Right cardiac atrium (tissue), 5 donors: ENCODE measurements at regions not wholly inside any gene's neighbourhood (a gene's known extent, or its start where the extent isn't known, plus 50 kb on each side); places are given as distances from the start of the nearest gene placed in this dataset.
A peak's percentile ranks its signal among the peaks of the same experiment; 100 is the strongest.
"Not testable (repeated sequence)": the region's sequence is repeated elsewhere in the genome, so short reads cannot be mapped to it uniquely, and the experiment has no call there.

Experiments used
- ATAC-seq, 2 donors: fragments of 200-7000 bp; cut with Tn5 transposase; one replicate each; pipeline versions ENCODE4 v1.8.0 to v1.9.1; 2020; ENCODE audit warnings: moderate library complexity in 2 of 2, mild to moderate bottlenecking in 1 of 2
- DNase-seq, 3 donors: peaks; one replicate each; pipeline ENCODE4 v3.0.0-alpha.2; 2020
- H3K27ac ChIP-seq: one replicate; pipeline ENCODE4 v1.5.1; 2013; ENCODE audit warnings: mild to moderate bottlenecking, low read length, control low read depth, moderate library complexity
- H3K27me3 ChIP-seq: one replicate; pipeline ENCODE4 v1.6.1; 2013; ENCODE audit not compliant: control insufficient read depth, insufficient read depth
- H3K4me1 ChIP-seq: one replicate; pipeline ENCODE4 v1.6.1; 2013; ENCODE audit warnings: low read length; ENCODE audit not compliant: control insufficient read depth, insufficient read depth
- H3K4me3 ChIP-seq: one replicate; pipeline ENCODE4 v1.5.1; 2013; ENCODE audit warnings: low read length, control low read depth
- H3K9me3 ChIP-seq: one replicate; pipeline ENCODE4 v1.6.1; 2013; ENCODE audit warnings: low read length; ENCODE audit not compliant: control insufficient read depth
- WGBS: extraction: QIAGEN DNeasy Blood & Tissue Kit; methylation state at CpG from one replicate; pipeline ENCODE4 v1.1.7; 2013; 5-methylcytosine and 5-hydroxymethylcytosine counted together
- intact Hi-C, 4 donors: fragments of 100-400 bp; cut with DNase I; formaldehyde crosslinking; loops; one replicate each; pipeline versions ENCODE4 v1.11.0 to v1.14.0; 2022 to 2023
- donor health status: healthy with polysubstance abuse.
- donor health status: DM: no; HTN: yes; CAD: no.
- donor health status: DM: no; HTN: no; CAD: no.
- donor health status: DM: no; HTN: yes; CAD: no; lungs with severe emphysema.
- donor health status: DM: yes; HTN: yes; CAD: no.

GRCh38 chr22:49657275-49657973 lies 170.2 kb downstream of the BRD1 start:
- H3K27me3 ChIP-seq = no peaks in the 10 kb centered on the region

DNA sequence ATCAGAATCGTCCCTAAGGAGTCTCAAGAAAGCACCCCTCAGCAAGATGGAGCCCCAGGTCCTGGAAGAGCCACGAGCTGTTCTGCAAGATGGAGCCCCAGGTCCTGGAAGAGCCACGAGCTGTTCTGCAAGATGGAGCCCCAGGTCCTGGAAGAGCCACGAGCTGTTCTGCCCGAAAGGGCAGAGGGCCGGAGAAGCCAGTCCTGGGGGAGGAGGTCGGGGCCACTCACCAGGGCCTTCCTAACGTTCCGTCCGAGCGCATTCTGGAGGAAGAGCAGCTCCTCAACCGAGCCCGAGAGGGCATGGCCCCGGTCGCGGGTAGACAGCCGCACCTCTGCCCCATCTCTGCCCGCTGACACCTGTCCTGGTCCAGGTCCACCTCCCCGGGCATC lies 170.8 kb downstream of the BRD1 start:
- Histone ChIP-seq H3K4me3 (peak overlapping the region; percentile 52), H3K27ac (peak overlapping the region; percentile 55)
- 64% methylated on average over 19 of the region's 19 CpGs for WGBS
- DNase-seq, H3K4me1 ChIP-seq, intact Hi-C loops, H3K9me3 ChIP-seq, H3K27me3 ChIP-seq: not testable (repeated sequence)
- ATAC-seq = peak; percentile 6 to 60

More at GRCh38 chr22:49657275-49657973, 170.2 kb downstream of the BRD1 start:
- no peaks in the 10 kb centered on the region for H3K4me1 ChIP-seq
- ATAC-seq = peak; percentile 75 to 81
- intact Hi-C loops = no loop called here
- DNase-seq = peak; percentile 65 to 83 (median 81)
- peak overlapping the region; percentile 52 for H3K4me3 ChIP-seq
- peak overlapping the region; percentile 55 for H3K27ac ChIP-seq
- 53% methylated on average over 24 of the region's 24 CpGs for WGBS
- no peaks in the 10 kb centered on the region for H3K9me3 ChIP-seq

DNA sequence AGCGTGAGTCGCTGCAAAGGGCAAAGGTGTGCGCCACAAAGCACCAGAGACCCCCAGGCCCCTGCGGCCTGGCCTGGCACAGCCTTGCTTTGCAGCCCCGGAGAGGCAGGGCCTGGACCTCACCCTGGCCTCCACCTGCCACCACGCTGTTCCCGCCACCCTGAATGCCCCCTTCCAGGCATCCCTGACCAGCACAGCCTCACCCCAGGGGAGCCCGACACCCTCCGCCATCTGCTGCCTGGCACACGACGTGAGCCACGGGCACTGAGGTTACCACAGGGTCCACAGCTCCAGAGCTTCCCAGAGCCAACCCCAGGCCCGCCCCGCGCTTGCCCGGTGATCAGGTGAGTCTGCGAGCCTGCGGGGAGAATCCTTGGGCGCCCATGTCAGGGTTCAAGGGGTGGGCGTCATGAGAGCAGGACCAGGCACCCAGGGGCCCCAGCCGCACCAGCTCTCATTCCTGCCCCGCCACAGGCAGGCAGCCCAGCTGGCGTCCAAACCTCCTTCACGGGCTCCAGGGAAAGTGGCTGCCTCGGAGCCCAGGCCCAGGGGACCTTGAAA lies 171.3 kb downstream of the BRD1 start:
- WGBS = 81% methylated on average over 25 of the region's 25 CpGs
- intact Hi-C loops = no loop called here
- DNase-seq (peak in 1 of 3 donors; percentile 38), ATAC-seq (no peak)
- peak overlapping the region; percentile 52 for H3K4me3 ChIP-seq
- no peaks in the 10 kb centered on the region for H3K9me3 ChIP-seq
- no peaks in the 10 kb centered on the region for H3K27me3 ChIP-seq
- no peaks in the 10 kb centered on the region for H3K4me1 ChIP-seq
- H3K27ac ChIP-seq = no peak overlapping the region

- 58% methylated on average over 29 of the region's 29 CpGs for WGBS
- H3K4me3 ChIP-seq = no peak overlapping the region
- H3K4me1 ChIP-seq = no peaks in the 10 kb centered on the region
- ATAC-seq (no peak), DNase-seq (peak in 1 of 3 donors; percentile 22)
- H3K9me3 ChIP-seq = no peaks in the 10 kb centered on the region
- H3K27me3 ChIP-seq = no peaks in the 10 kb centered on the region
- intact Hi-C loops = no loop called here
- H3K27ac ChIP-seq = no peak overlapping the region
Observed at GRCh38 chr22:49655168-49655812, 172.4 kb downstream of the BRD1 start.

DNA sequence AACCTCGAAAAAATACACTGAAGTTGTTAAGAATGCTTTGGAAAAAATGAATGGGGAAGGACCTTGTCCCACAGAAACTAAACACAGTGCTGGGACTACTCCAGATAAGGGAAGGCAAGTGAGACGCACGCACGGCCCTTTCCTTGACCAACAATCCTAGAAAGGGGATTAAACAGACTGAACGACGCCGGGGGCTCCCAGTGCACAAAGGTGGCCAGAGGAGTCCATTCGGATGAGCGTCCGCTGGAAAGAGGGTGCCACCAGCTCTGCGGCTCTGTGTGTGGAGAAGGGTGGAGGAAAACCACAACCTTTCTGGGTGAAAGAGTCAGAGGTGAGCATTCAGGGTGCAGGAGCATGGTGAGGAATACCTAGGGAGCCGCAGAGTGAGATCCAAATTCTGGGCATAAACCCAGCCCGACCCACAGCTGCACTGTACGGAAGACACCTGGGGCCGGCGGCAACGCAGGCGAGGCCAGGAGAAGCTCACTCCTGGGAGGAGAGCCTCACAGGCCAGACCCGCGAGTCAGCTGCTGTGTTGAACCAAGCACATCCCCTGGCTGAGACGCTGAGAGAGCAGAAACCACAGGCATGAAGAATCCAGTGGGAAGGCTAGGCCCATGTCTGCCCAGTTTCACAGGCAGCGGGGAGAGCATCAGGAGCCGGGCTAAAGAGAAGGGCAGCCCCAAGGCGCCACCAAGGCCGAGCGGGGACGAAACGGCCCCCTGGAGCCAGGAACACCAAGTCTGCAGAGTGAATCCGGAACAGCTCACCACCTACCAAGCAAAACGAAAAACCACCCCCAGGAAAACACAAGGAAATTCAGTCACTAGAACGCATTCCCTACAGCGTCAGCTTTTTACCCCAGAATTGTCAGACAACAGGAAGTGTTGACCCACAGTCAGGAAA lies 177.1 kb downstream of the BRD1 start:
- ATAC-seq (no peak), DNase-seq (no peak)
- 81% methylated on average over 32 of the region's 32 CpGs for WGBS
- Histone ChIP-seq H3K9me3 (no peaks in the 10 kb centered on the region), H3K4me3 (no peak overlapping the region), H3K4me1 (no peaks in the 10 kb centered on the region), H3K27me3 (no peaks in the 10 kb centered on the region), H3K27ac (no peak overlapping the region)
- intact Hi-C loops = no loop called here

- H3K27me3 ChIP-seq = no peaks in the 10 kb centered on the region
- H3K27ac ChIP-seq = no peak overlapping the region
- DNase-seq = peak in 1 of 3 donors; percentile 5
- intact Hi-C loops = no loop called here
- H3K4me3 ChIP-seq = no peak overlapping the region
- no peak for ATAC-seq
- no peaks in the 10 kb centered on the region for H3K9me3 ChIP-seq
- H3K4me1 ChIP-seq = no peaks in the 10 kb centered on the region
- 53% methylated on average over 29 of the region's 29 CpGs for WGBS
Observed at GRCh38 chr22:49649166-49650068, 178.3 kb downstream of the BRD1 start.

GRCh38 chr22:49648053-49648452 lies 179.6 kb downstream of the BRD1 start:
- H3K4me1 ChIP-seq = no peaks in the 10 kb centered on the region
- DNase-seq = peak in 1 of 3 donors; percentile 32
- WGBS = 79% methylated on average over 16 of the region's 16 CpGs
- no peaks in the 10 kb centered on the region for H3K27me3 ChIP-seq
- H3K4me3 ChIP-seq = no peak overlapping the region
- intact Hi-C loops = no loop called here
- H3K27ac ChIP-seq = no peak overlapping the region
- no peaks in the 10 kb centered on the region for H3K9me3 ChIP-seq
- no peak for ATAC-seq

DNA sequence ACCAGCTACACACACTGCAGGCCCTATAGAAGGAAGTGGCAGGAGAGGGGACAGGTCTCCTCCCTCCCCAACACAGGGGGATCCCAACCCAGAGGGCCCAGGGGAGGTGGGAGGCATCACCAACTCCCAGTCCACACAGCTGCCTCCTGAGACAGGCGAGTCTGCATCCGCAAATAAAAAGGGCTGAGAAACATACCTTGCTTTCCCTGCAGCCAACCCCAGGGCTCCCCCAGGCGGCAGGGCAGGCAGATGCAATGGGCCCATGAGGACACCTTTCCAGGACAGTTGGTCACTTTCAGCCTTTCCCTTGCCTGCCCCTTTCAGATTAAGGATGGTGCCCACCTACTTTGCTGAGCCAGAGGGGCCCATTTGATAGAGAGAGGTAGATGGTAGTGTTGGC lies 180.0 kb downstream of the BRD1 start:
- ATAC-seq (no peak), DNase-seq (no peak)
- Histone ChIP-seq H3K27ac (no peak overlapping the region), H3K9me3 (no peaks in the 10 kb centered on the region), H3K4me1 (no peaks in the 10 kb centered on the region), H3K27me3 (no peaks in the 10 kb centered on the region), H3K4me3 (no peak overlapping the region)
- intact Hi-C loops = no loop called here
- 81% methylated on average over 3 of the region's 3 CpGs for WGBS

DNA sequence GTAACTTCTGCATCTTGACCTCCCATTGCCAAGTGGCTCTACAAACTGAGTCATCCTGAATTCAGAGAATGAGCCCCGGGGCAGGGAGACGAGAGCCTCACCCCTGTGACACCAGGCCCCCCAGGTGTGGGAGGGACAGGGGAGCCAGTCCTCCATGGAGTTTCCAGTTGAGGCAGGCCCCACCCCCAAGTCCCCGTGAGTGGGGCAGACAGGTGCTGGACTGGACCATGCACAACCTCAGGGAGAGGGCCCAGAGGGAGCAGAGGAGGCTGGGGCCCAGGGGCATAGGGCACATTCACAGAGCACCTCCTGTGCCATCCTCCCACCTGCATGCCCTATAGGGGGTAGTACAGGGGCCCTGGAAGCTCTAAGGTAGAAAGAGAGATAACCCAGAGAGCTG lies 180.8 kb downstream of the BRD1 start:
- WGBS = 79% methylated on average over 3 of the region's 3 CpGs
- Histone ChIP-seq H3K4me3 (no peak overlapping the region), H3K4me1 (no peaks in the 10 kb centered on the region), H3K27ac (no peak overlapping the region), H3K9me3 (no peaks in the 10 kb centered on the region), H3K27me3 (no peaks in the 10 kb centered on the region)
- ATAC-seq (no peak), DNase-seq (peak in 1 of 3 donors; percentile 9)
- intact Hi-C loops = no loop called here
